ENCODE measurements at regions not wholly inside any gene's neighbourhood (a gene's known extent, or its start where the extent isn't known, plus 50 kb on each side); places are given as distances from the start of the nearest gene placed in this dataset.
A peak's percentile ranks its signal among the peaks of the same experiment; 100 is the strongest.

DNA sequence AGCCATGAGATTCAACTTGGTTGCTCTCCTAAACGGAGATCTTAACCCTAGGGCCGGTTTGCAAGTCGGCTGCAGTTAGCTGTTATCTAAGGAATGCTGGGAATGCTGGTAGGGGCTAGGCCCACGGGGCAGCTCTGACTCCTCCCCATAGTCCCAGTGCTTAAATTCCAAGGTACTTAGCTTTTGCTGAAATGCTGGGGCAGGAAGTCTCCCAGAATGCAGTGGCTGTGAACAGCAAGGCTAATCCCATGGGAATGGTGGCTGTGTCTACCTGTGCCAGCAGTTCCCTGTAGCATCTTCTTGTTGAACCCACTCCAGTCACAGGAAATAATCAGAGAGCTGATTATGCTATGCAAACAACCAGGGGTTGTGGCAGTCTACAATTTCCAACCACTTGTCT lies 102.5 kb upstream of the TJP1 start:
- ATAC-seq = peak; percentile 72
- intact Hi-C loops (cut with DNase I) = loop anchor here (1.0 to 10.0 kb wide), 2 partner anchors 50 to 102 kb away; partner anchors contain the start of gene TJP1
- no peak for DNase-seq (ENCODE audit: missing footprints)

DNA sequence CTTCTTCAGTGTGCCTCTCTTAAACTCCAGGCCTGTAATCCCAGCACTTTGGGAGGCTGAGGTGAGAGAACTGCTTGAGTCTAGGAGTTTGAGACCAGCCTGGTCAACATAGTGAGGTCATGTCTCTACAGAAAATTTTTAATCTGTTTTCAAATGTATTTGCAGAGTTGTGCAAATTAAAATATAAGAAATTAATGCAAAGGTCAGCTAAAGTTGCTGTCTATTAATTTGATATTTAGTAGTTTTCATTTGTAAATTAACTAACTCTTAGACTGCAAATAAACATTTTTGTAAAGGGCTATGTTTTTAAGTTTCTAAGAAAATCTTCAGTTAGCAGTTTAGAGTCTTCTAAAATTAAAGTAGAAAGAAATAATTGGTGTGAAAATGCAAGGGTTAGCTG lies 99.9 kb upstream of the TJP1 start:
- intact Hi-C loops (cut with DNase I) = loop anchor here (10.0 kb wide), 1 partner anchor 47 kb away; no protein-coding TSS in a partner anchor
- no peak for ATAC-seq
- DNase-seq (ENCODE audit: missing footprints) = no peak

DNA sequence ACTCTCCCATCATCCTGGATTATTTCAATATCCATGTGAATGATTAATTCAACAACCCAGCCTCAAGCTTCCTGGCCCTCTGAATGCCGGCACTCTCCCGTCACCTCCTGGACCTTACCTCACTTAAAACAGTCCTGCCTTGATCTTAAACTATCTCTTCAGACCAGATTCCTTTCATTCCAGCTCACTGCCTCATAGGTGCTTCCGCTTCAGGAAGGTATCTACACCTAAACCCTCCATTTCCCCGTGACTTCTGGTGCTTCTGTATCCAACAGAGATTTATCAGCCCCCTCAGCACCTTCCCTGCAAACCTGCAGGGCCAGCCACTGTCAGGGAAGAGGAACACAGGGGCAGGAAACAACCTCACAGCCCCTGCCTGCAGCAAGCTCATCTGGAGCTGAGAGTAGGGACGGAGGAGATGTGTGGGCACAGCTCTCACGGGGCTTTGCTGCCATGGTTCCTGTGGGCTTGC lies 98.9 kb upstream of the TJP1 start:
- no peak for ATAC-seq
- no peak for DNase-seq (ENCODE audit: missing footprints)
- intact Hi-C loops (cut with DNase I) = loop anchor here (10.0 kb wide), 1 partner anchor 46 kb away; no protein-coding TSS in a partner anchor

DNA sequence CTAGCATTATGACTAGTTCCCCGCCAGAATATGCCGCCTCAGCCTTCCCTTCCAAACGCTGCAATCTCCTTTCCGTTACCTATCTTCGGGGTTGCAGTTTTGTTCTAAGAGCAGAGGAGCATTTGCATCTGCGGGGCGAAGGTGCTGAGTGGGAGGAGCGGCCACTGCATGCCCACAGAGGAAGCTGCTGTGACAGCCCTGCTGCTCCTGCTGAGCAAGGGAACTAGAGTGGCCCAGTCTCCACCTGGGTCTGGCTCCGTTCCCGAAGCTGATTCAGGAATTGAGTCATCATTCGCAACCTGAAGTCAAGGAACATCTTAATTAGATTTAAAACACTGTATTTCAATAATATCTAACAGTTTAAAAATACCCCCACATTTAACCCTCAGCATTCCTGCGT lies 98.2 kb upstream of the TJP1 start:
- no peak for ATAC-seq
- no peak for DNase-seq (ENCODE audit: missing footprints)
- intact Hi-C loops (cut with DNase I) = loop anchor here (10.0 kb wide), 1 partner anchor 46 kb away; no protein-coding TSS in a partner anchor

DNA sequence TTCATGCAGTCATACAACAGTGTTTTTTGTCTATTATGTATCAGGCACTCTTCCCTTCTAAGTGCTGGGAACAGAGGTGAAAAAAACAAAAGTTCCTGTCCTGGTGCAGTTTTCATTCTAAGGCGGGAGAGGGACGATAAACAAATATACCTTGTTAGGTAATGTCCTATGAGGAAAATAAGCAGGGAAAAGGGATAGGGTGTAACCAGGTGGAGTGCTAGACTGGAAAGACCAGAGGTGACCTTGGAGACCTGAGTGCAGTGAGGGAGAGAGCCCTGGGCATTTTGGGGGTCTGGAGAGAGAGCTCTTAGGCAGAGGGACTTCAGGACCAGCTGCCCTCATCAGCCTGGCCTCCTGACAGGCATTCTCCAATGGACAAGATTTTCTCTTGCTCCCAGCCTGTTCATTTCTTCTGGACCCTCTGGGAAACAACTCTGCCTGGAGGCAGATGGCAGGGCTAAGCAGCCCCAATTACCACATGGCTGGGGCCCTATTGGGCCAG lies 97.2 kb upstream of the TJP1 start:
- DNase-seq (ENCODE audit: missing footprints) (no peak), ATAC-seq (no peak)
- intact Hi-C loops (cut with DNase I) = no loop called here

DNA sequence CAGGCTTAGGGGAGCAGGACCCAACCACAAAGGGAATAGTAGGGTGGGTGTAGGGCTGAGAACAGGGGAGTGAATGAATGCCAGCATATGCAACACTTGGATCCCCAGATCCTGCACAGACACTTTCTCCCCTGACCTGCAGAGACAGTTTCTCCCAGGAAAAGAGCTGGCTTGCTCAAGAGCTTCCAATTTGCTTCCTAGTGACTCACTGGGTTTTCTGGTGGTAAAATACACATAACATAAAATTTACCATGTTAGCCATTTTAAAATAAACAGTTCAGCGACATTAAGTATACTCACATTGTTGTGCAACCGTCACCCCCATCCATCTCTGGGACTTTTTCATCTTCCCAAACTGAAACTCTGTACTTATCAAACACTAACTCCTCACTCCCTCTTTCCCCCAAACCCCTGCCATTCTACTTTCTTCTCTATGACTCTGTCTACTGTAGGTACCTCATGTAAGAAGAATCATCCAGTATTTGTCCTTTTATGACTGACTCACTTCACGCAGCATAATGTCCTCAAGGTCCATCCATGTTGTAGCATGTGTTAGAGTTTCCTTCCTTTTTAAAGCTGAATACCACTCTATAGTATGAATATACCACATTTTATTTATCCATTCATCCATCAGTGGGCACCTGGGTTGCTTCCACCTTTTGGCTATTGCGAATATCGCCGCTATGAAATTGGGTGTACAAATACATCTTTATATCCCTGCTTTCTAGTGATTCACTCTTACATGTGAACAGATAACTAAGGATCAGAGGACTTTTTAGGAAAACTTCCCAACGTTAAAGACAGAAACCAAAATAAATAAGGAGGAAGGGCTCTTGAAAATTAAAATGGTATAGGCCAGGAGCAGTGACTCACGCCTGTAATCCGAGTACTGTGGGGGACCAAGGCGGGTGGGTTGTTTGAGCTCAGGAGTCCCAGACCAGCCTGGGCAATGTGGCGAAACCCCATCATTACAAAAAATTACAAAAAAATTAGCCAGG lies 95.6 kb upstream of the TJP1 start:
- intact Hi-C loops (cut with DNase I) = no loop called here
- DNase-seq (ENCODE audit: missing footprints) (no peak), ATAC-seq (no peak)

DNA sequence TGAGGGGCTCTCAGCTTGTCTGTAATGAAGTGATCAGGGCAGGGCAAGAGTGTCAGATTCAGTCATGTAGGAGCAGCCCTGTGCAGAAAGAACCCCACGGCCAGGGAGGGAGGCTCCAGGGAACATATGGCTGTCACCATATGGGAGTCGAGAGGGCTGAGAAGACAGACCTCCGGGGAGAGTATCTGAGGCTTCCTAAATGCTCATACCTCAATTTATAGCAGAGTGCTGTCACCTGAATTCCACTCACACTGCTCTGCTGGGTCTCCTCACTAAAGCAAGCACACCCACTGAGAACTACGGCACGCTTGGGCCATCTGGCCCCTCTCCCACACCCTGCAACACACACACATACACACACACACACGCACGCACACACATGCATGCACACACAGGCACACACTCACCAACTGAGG lies 92.3 kb upstream of the TJP1 start:
- intact Hi-C loops (cut with DNase I) = loop anchor here (5.0 kb wide), 1 partner anchor 87 kb away; no protein-coding TSS in a partner anchor
- ATAC-seq (no peak), DNase-seq (ENCODE audit: missing footprints) (no peak)

DNA sequence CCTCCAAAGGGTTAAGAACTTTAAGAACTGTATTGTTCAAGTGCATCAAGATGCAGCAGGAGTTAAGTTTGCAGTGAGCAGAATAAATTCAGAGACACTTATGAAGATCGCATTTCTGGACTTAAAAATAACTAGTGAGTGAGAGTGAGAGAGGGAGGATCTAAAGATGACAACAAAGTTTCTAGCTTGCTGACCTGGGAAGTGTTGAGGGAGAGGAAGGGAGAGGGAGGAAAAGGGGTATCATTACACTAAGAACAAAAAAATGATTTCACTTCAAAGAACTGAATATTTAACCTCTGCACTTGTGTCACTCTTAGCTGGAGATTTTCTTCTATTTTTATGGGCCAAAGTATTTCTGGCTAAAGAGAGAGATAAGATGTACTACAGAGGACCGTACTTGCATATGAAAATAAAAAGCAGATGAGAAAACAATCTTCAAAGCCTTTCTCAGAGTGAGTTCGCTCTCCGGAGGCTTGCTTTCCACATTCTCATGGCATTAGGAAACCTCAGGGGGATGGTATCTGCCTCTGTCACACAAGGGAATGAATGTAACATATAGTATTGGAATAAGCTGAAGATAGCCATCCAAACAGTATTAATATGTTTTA lies 91.4 kb upstream of the TJP1 start:
- DNase-seq (ENCODE audit: missing footprints) (no peak), ATAC-seq (peak; percentile 49)
- intact Hi-C loops (cut with DNase I) = loop anchor here (5.0 kb wide), 1 partner anchor 86 kb away; no protein-coding TSS in a partner anchor

DNA sequence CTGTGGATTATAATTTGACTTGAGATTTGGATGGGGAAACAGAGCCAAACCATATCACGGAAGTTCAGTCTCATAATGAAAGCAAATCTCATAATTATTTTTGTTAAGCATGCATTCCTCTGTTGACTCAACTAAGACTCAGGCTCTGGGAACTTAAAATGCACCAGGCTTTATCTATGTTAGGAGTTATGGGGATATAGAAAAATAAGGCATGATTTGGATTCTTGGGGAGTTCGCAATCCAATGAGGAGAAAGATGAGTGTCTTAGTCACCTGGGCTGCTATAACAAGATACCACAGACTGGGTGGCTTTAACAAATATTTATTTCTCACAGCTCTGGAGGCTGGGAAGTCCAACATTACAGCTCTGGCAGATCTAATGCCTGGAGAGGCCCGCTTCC lies 89.4 kb upstream of the TJP1 start:
- no peak for ATAC-seq
- intact Hi-C loops (cut with DNase I) = loop anchor here (5.0 kb wide), 1 partner anchor 84 kb away; no protein-coding TSS in a partner anchor
- no peak for DNase-seq (ENCODE audit: missing footprints)

DNA sequence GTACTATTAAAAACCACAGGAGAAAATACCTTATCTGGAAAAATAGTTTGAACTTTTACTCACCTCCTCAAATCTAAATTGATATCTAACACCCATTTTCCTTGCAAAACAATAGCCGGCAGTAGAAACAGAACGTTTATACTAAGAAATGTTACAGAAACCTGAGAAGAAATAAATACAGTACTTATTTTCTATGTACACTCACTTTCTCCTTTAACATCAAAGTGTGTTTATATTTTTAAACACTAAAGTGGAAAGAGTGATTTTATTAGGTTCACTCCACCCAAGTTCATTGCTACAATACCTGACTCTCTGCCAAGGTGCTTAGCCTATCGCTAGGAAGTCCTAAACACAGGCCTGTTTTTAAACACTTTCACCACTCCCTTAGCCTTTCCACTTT lies 87.8 kb upstream of the TJP1 start:
- intact Hi-C loops (cut with DNase I) = loop anchor here (5.0 kb wide), 1 partner anchor 83 kb away; no protein-coding TSS in a partner anchor
- ATAC-seq (peak; percentile 60), DNase-seq (ENCODE audit: missing footprints) (no peak)

DNA sequence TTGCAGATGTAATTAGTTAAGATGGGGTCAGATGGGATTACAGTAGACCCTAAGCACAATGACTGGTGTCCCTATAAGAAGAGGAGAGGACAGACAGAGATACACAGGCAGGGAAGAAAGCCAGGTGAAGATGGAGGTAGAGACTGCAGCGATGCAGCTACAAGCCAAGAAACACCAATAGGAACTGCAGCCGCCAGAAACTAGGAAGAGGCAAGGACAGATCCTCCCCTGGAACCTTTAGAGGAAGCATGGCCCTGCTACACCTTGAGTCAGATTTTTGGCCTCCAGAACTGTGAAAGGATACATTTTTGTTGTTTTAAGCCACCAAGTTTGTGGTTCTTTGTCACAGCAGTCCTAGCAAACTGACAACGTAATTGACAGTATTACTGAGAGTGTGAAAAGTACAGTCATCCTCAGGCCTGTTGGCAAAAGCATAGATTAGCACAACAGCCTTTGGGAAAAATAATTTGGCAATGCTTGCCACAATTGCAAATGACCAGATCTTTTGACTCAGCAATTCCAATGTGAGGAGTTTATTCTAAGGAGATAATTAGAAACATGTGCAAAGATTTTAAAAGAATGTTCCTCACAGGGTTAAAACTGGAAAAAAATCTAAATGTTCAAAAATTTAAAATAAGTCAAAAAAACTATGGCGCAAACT lies 82.6 kb upstream of the TJP1 start:
- ATAC-seq = no peak
- intact Hi-C loops (cut with DNase I) = loop anchor here (2.0 kb wide), 1 partner anchor 16 kb away; no protein-coding TSS in a partner anchor

DNA sequence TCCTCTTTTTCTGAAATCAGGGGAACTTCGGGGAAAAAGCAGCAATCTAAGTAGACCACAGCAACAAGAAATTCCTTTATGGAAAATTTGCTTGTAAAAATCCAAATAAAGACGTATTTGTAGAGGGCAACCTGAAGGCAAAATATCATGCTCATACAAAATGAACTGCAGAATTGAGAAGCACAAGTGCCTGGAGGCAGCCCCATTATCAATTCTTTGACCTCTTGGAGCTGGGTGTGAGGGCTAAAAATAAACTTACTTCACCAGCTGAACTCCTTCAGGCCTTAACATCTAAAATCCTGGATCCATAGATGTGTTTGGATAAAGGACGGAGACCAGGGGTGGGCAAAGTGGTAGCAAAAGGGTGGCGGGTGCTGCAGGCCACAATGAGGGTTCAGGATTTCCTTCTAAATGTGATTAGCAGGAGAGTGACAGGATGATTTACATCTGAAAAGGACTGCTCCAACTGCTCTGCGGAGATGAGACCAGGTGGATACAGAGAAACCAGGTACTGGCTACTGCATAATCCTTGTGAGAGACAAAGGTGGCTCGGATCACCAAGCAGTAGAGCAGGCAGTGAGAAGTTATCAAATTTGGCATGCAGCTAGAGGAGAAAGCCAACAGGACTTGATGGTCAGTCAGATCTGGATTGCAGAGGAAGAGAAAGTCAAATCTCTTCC lies 81.7 kb upstream of the TJP1 start:
- DNase-seq (ENCODE audit: missing footprints) = no peak
- ATAC-seq = no peak
- intact Hi-C loops (cut with DNase I) = loop anchor here (2.0 kb wide), 1 partner anchor 15 kb away; no protein-coding TSS in a partner anchor

More for the DNA sequence above, 82.6 kb upstream of the TJP1 start:
- no peak for DNase-seq (ENCODE audit: missing footprints)

DNA sequence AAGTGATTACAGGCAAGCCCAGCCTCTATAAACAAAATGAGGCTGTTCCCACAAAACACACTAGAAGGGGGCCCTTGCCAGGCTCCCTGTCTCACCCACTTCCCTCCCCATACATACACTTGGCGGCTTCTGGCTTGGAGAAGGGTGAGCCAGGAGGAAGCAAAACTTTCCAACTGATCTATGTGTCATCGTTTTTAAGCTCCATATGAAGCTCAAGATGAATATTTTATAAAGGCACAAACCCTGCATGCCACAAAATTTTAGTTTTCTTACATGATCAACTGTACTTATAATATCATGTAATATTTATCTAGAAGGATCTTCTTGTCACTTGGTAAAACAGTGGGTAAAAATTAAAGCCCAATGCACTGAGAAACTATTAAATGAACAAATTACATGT lies 80.8 kb upstream of the TJP1 start:
- intact Hi-C loops (cut with DNase I) = no loop called here
- DNase-seq (ENCODE audit: missing footprints) (no peak), ATAC-seq (no peak)

DNA sequence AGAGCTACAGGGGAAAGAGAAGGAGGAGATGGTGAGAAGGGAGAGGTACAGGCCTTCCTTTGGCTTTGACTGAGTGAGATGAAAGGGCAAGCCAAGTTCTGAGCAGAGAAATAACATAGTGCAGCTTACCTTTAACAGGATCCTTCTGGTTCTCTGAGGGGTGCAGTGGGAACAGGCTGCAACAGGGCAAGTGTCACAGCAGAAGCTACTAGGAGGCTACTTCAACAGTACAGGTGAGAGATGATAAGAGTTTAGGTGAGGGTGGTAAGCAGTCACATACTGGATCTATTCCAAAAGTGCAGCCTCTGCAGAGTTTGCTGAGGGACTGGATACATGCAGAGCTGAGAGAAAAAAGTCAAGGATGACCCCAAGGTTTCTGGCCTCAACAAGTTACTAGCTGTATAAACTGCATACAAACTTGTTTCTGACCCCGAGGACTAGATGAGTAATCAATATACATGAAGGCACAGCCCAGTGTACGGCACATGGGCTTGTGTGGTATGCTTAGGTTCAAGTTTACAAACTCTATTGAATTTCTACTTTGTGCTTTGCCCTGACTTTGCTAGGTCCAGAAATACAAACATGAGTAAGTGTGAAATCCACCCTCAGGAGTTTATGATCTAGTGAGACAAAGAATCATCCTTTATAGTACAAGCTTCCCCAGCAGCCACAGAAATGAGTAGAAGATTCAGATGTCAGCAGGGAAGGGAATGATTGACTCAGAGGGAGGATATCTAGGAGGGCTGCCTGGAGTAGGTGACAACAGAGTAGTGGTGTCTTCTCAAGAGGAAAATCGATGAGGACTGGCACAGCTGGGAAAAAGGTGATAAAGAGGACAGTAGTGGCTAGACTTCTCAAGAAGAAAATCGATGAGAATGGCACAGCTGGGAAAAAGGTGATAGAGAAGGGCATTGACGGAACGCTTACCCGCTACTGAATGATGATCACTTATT lies 78.2 kb upstream of the TJP1 start:
- ATAC-seq = peak; percentile 8
- no peak for DNase-seq (ENCODE audit: missing footprints)
- intact Hi-C loops (cut with DNase I) = no loop called here

DNA sequence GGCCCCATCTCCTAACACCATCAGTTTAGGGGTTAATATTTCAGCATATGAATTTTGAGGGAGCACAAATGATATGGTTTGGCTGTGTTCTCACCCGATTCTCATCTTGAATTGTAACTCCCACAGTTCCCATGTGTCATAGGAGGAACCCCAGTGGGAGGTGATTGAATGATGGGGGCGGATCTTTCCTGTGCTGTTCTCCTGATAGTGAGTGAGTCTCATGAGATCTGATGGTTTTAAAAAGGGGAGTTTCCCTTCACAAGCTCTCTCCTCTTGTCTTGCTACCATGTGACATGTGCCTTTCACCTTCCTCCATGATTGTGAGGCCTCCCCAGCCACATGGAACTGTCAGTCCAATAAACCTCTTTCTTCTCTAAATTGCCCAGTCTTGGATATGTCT lies 73.8 kb upstream of the TJP1 start:
- DNase-seq (ENCODE audit: missing footprints) (no peak), ATAC-seq (no peak)
- intact Hi-C loops (cut with DNase I) = no loop called here

DNA sequence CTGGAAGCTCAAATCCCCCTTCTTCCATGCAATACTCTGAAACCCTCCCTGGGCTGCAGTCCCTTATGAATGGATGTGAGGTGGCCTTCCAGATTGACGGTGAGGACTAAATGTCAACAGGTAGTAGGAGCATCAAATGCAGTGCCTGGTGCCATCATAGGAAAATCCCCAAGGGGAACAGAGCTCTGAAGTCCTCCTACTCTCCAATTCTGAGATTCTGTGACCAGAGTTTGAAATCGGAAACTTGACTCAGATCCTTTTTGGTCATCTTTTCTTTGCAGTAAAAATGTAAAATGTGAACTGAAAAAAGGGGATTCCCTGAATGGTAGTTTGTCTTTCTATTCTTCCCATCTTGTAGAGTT lies 68.8 kb upstream of the TJP1 start:
- DNase-seq (ENCODE audit: missing footprints) = no peak
- no peak for ATAC-seq
- intact Hi-C loops (cut with DNase I) = no loop called here
